Transverse colon (tissue), 4 donors: ENCODE measurements at regions not wholly inside any gene's neighbourhood (a gene's known extent, or its start where the extent isn't known, plus 50 kb on each side); places are given as distances from the start of the nearest gene placed in this dataset.

ENCODE experiments used
- DNase-seq: peaks from one replicate; pipeline ENCODE4 v3.0.0-alpha.2; 2019
- H3K27ac ChIP-seq, 4 donors: fragments of 200-600 bp; sonication (generic); 2 replicates each; pipeline ENCODE4 v1.5.1; 2016 to 2018; ENCODE audit warnings: inconsistent platforms in 4 of 4
- H3K27me3 ChIP-seq: fragments of 200-600 bp; sonication (generic); 2 replicates; pipeline ENCODE4 v1.5.1; 2017; ENCODE audit warnings: inconsistent platforms
- H3K36me3 ChIP-seq, 4 donors: fragments of 200-600 bp; sonication (generic); 2 replicates each; pipeline ENCODE4 v1.5.1; 2017 to 2019; ENCODE audit warnings: inconsistent platforms in 4 of 4
- H3K4me1 ChIP-seq, 4 donors: fragments of 200-600 bp; sonication (generic); 2 replicates each; pipeline ENCODE4 v1.5.1; 2017 to 2020; ENCODE audit warnings: inconsistent platforms in 4 of 4
- H3K4me3 ChIP-seq, 4 donors: fragments of 200-600 bp; sonication (generic); 1 replicate in 1 of 4; 2 replicates in 3 of 4; pipeline versions ENCODE4 v1.5.1 to v1.6.1; 2017 to 2019; ENCODE audit warnings: inconsistent platforms in 4 of 4
- H3K9me3 ChIP-seq, 2 donors: fragments of 200-600 bp; sonication (generic); 2 replicates each; pipeline ENCODE4 v1.5.1; 2017 to 2019; ENCODE audit warnings: inconsistent platforms in 2 of 2
- EP300 ChIP-seq: sonication (generic); formaldehyde crosslinking; IDR thresholded peaks from one replicate; pipeline ENCODE4 v1.6.1; 2017; ENCODE audit warnings: antibody characterized with exemption, low read depth
- POLR2A ChIP-seq: fragments of 450-650 bp; IDR thresholded peaks from one replicate; pipeline ENCODE4 v1.6.1; 2016; ENCODE audit warnings: antibody characterized with exemption, mild to moderate bottlenecking, moderate library complexity
- POLR2AphosphoS5 ChIP-seq, 3 donors: sonication (generic); formaldehyde crosslinking; IDR thresholded peaks; one replicate each; pipeline ENCODE4 v1.6.1; 2016; ENCODE audit warnings: antibody characterized with exemption in 3 of 3
- WGBS, 2 donors: methylation state at CpG; one replicate each; pipeline ENCODE4 v1.1.5; 2018; ENCODE audit warnings: low coverage in 1 of 2; 5-methylcytosine and 5-hydroxymethylcytosine counted together
- in situ Hi-C, 4 donors: fragments of 200-750 bp; cut with MboI; loops; one replicate each; pipeline versions ENCODE4 v1.15.0 to v1.15.1; 2017; ENCODE audit warnings: low sequenced_read_pairs in 3 of 4, low pct_ligation_motif_present in 1 of 4, low pct_unique_long_range_greater_than_20kb in 1 of 4
- intact Hi-C: fragments of 100-400 bp; cut with DNase I; formaldehyde crosslinking; loops from one replicate; pipeline ENCODE4 v1.15.1; 2023; ENCODE audit warnings: low total_unique reads
- TF ChIP-seq, protein P1 (sequence below), 5 experiments: fragments of 200-600 bp in 3 of 5; fragments of 450-650 bp in 2 of 5; sonication (generic) in 3 of 5; IDR thresholded peaks; 1 replicate in 2 of 5; 2 replicates in 3 of 5; pipeline ENCODE4 v1.5.1; 2016 to 2017; ENCODE audit warnings: antibody characterized with exemption in 5 of 5, inconsistent platforms in 3 of 5, mild to moderate bottlenecking in 2 of 5, moderate library complexity in 1 of 5

GRCh38 chr13:72104656-72105180, 237.7 kb upstream of the DACH1 start:
- TF ChIP-seq, protein P1, sequence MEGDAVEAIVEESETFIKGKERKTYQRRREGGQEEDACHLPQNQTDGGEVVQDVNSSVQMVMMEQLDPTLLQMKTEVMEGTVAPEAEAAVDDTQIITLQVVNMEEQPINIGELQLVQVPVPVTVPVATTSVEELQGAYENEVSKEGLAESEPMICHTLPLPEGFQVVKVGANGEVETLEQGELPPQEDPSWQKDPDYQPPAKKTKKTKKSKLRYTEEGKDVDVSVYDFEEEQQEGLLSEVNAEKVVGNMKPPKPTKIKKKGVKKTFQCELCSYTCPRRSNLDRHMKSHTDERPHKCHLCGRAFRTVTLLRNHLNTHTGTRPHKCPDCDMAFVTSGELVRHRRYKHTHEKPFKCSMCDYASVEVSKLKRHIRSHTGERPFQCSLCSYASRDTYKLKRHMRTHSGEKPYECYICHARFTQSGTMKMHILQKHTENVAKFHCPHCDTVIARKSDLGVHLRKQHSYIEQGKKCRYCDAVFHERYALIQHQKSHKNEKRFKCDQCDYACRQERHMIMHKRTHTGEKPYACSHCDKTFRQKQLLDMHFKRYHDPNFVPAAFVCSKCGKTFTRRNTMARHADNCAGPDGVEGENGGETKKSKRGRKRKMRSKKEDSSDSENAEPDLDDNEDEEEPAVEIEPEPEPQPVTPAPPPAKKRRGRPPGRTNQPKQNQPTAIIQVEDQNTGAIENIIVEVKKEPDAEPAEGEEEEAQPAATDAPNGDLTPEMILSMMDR (IDR thresholded peaks at IDR 0.05): no peak
- no peak for TF ChIP-seq EP300
- in situ Hi-C loops (no loop called here), intact Hi-C loops (no loop called here)
- 81 to 86% methylated on average over 1 of the region's 1 CpG for WGBS, 2 donors
- Histone ChIP-seq H3K27ac (no peak overlapping the region), H3K36me3 (no peaks in the 10 kb centered on the region), H3K9me3 (no peaks in the 10 kb centered on the region), H3K4me3 (no peak overlapping the region), H3K27me3 (no peaks in the 10 kb centered on the region), H3K4me1 (no peaks in the 10 kb centered on the region)
- DNase-seq: no peak

DNA sequence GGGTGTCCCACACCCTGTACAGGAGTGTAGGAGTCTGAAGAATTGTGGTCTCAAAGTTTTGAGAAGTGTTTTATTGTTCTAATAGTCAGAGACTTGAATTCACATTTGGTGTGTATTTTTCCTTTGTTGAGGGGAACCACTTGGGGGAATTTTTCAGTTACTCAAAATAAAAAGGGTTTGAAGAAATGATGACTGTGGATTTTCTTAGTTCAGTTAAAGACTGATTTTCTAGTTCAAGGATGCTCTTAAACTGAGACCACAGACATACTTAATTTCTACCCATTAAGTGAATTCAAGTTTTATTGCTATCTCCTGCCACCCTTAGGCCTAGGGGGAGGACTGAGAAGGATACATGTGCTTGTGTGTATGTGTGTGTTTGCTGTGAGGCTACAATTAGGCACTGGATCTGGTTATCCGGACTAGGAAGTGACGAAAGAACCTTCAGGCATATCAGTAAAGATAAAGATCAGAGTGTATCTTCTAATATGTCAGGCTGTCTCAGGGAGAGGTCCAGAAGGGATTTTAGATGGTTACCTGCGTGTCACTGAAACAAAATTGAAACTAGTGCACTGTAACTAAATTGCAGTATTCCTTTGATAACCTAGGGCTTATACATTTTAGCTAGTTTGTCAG, 234.9 kb upstream of the DACH1 start:
- TF ChIP-seq EP300 (no peak), POLR2A (no peak), POLR2AphosphoS5 (IDR thresholded peaks at IDR 0.05) (no peak)
- H3K9me3 ChIP-seq: no peaks in the 10 kb centered on the region
- WGBS, 2 donors: 89 to 100% methylated on average over 1 to 3 of the region's 3 CpGs
- no peak overlapping the region for H3K4me3 ChIP-seq
- intact Hi-C loops: no loop called here
- no peak overlapping the region for H3K27ac ChIP-seq
- H3K36me3 ChIP-seq: no peaks in the 10 kb centered on the region
- H3K27me3 ChIP-seq: no peaks in the 10 kb centered on the region
- in situ Hi-C loops: no loop called here
- no peak for DNase-seq
- no peaks in the 10 kb centered on the region for H3K4me1 ChIP-seq

- H3K4me1 ChIP-seq: no peaks in the 10 kb centered on the region
- H3K36me3 ChIP-seq: no peaks in the 10 kb centered on the region
- TF ChIP-seq, protein P1 (IDR thresholded peaks at IDR 0.05): no peak
- TF ChIP-seq POLR2AphosphoS5 (IDR thresholded peaks at IDR 0.05) (no peak), POLR2A (no peak), EP300 (no peak)
- H3K9me3 ChIP-seq: no peaks in the 10 kb centered on the region
- in situ Hi-C loops: no loop called here
- no peak overlapping the region for H3K27ac ChIP-seq
- no peak overlapping the region for H3K4me3 ChIP-seq
- no peak for DNase-seq
- intact Hi-C loops: no loop called here
- H3K27me3 ChIP-seq: no peaks in the 10 kb centered on the region
- WGBS, 2 donors: 42% methylated on average over 2 of the region's 2 CpGs
Measured at GRCh38 chr13:72100339-72100738, 233.3 kb upstream of the DACH1 start.

GRCh38 chr13:72097568-72097967, 230.6 kb upstream of the DACH1 start:
- intact Hi-C loops (loop anchor here (10.0 kb wide), 1 partner anchor 1973 kb away; no protein-coding TSS in a partner anchor), in situ Hi-C loops (no loop called here)
- Histone ChIP-seq H3K9me3 (no peaks in the 10 kb centered on the region), H3K36me3 (no peaks in the 10 kb centered on the region), H3K27ac (no peak overlapping the region), H3K27me3 (no peaks in the 10 kb centered on the region), H3K4me3 (no peak overlapping the region), H3K4me1 (no peaks in the 10 kb centered on the region)
- no peak for DNase-seq
- TF ChIP-seq, protein P1 (IDR thresholded peaks at IDR 0.05): no peak
- TF ChIP-seq POLR2A: no peak

DNA sequence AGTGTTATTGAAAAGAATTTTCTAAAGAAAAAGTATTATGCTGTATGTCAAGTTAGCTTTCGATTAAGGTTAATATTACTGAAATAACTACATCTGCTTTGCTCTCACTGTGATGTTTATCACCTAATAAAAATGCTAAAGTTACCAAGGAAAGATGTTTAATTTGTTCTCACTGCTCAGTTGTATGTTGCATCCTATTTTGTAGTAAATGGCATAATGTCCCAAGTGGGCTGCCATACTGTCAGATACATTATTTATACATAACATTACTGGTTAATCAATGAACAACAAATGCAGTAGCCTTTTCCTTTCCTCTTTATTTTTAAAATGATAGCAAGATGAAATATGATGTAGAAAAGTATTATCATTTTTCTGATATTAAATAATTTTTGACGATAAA, 226.3 kb upstream of the DACH1 start:
- TF ChIP-seq POLR2AphosphoS5 (IDR thresholded peaks at IDR 0.05) (no peak), EP300 (no peak), POLR2A (no peak)
- TF ChIP-seq, protein P1 (IDR thresholded peaks at IDR 0.05): no peak
- intact Hi-C loops: loop anchor here (10.0 kb wide), 1 partner anchor 1968 kb away; no protein-coding TSS in a partner anchor
- Histone ChIP-seq H3K27ac (no peak overlapping the region), H3K36me3 (no peaks in the 10 kb centered on the region), H3K4me3 (no peak overlapping the region), H3K27me3 (no peaks in the 10 kb centered on the region), H3K4me1 (no peaks in the 10 kb centered on the region), H3K9me3 (no peaks in the 10 kb centered on the region)
- 87 to 95% methylated on average over 2 of the region's 2 CpGs for WGBS, 2 donors
- no peak for DNase-seq
- in situ Hi-C loops: no loop called here
